Activated naive CD8-positive, alpha-beta T cell treated with anti-CD3 and anti-CD28 coated beads, Interleukin-2, amount 10 ng/mL, durations not matched to agents 7 days and 5 days (primary cell): ENCODE measurements at regions not wholly inside any gene's neighbourhood (a gene's known extent, or its start where the extent isn't known, plus 50 kb on each side); places are given as distances from the start of the nearest gene placed in this dataset.

ENCODE experiments used
- ATAC-seq: fragments of 150-1000 bp; cut with Tn5 transposase; one replicate; pipeline ENCODE4 v1.10.0; 2021; ENCODE audit warnings: low read depth, moderate library complexity
- POLR2A ChIA-PET: fragments of 350-600 bp; sonication (Branson Sonifier 250); formaldehyde crosslinking; loops from one replicate; lab custom pipeline; 2021; ENCODE audit warnings: antibody characterized with exemption; lab: Charles Lee
- DNase-seq: peaks from one replicate; pipeline ENCODE4 v3.0.0; 2021
- H3K27ac Mint-ChIP-seq: one replicate; pipeline ENCODE4 v1.8.0; 2022; ENCODE audit warnings: mild to moderate bottlenecking, mixed read lengths
- H3K27me3 Mint-ChIP-seq: one replicate; pipeline ENCODE4 v1.8.0; 2022; ENCODE audit warnings: mild to moderate bottlenecking, moderate library complexity, mixed read lengths
- H3K36me3 Mint-ChIP-seq: one replicate; pipeline ENCODE4 v1.8.0; 2021; ENCODE audit warnings: mild to moderate bottlenecking, mixed read lengths
- H3K4me1 Mint-ChIP-seq: one replicate; pipeline ENCODE4 v1.8.0; 2021; ENCODE audit warnings: mixed read lengths
- H3K4me3 Mint-ChIP-seq: one replicate; pipeline ENCODE4 v1.8.0; 2022; ENCODE audit warnings: mild to moderate bottlenecking, moderate library complexity, mixed read lengths
- H3K9me3 Mint-ChIP-seq: one replicate; pipeline ENCODE4 v1.8.0; 2021; ENCODE audit warnings: mixed read lengths

- POLR2A ChIA-PET: no interaction called here
- no peak for ATAC-seq
- Mint-ChIP-seq H3K36me3 (no peaks in the 10 kb centered on the region), H3K4me1 (no peaks in the 10 kb centered on the region), H3K27ac (no peak overlapping the region), H3K9me3 (peaks cover 3% of the 10 kb centered on the region), H3K4me3 (no peak overlapping the region), H3K27me3 (no peaks in the 10 kb centered on the region)
- no peak for DNase-seq
Observed at GRCh38 chr6:22682979-22683378, 113.6 kb downstream of the HDGFL1 start.

DNA sequence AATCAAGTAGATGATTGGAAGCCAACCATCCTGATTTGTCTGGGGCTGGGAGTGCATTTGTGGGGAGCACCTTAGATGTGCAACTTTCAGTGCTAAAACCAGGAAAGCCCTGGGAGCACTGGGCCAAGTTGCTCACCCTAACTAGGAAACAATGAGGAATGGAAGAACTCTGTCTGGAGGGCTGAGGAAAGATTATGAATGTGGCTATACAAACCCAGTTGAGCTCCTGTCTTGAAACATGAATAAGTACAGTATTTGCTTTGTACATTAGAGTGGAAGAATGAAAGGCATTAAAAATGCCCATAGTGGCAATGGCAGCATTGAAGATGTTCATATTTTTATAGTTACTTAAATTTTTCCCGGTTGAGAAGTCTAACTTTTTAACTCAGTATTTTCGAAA is 121.1 kb downstream of the HDGFL1 start:
- POLR2A ChIA-PET: no interaction called here
- peaks cover 1% of the 10 kb centered on the region for H3K9me3 Mint-ChIP-seq
- no peaks in the 10 kb centered on the region for H3K36me3 Mint-ChIP-seq
- H3K27me3 Mint-ChIP-seq: no peaks in the 10 kb centered on the region
- H3K4me3 Mint-ChIP-seq: no peak overlapping the region
- no peak for ATAC-seq
- no peak overlapping the region for H3K27ac Mint-ChIP-seq
- no peak for DNase-seq
- H3K4me1 Mint-ChIP-seq: no peaks in the 10 kb centered on the region

GRCh38 chr6:22694092-22694724 is 124.8 kb downstream of the HDGFL1 start:
- POLR2A ChIA-PET: no interaction called here
- H3K27me3 Mint-ChIP-seq: no peaks in the 10 kb centered on the region

DNA sequence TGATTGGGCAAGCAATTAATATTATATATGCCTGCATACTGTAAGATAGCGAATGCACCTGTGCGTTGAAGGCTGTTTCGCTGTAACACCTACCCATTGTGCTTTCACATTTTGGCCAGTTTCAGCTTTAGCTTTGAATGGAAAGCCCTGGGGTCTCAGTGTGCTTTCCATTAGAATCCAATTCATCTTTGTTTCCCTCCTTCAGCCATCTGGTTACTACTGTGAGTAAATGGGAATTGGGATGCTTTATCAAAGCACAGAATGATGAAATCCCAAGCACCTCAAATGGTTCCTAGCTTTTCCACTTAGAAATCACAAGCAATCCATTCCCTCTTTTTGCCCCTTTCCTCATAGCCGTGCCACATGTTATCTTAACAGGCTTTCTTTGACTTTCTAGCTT is 127.1 kb downstream of the HDGFL1 start:
- H3K27me3 Mint-ChIP-seq: no peaks in the 10 kb centered on the region
- no peak overlapping the region for H3K4me3 Mint-ChIP-seq
- ATAC-seq (no peak), DNase-seq (no peak)
- POLR2A ChIA-PET: no interaction called here
- H3K36me3 Mint-ChIP-seq: no peaks in the 10 kb centered on the region
- H3K9me3 Mint-ChIP-seq: no peaks in the 10 kb centered on the region
- no peak overlapping the region for H3K27ac Mint-ChIP-seq
- H3K4me1 Mint-ChIP-seq: no peaks in the 10 kb centered on the region

More at GRCh38 chr6:22694092-22694724, 124.8 kb downstream of the HDGFL1 start:
- ATAC-seq (no peak), DNase-seq (no peak)
- no peaks in the 10 kb centered on the region for H3K4me1 Mint-ChIP-seq
- H3K4me3 Mint-ChIP-seq: no peak overlapping the region
- H3K9me3 Mint-ChIP-seq: peaks cover 1% of the 10 kb centered on the region
- H3K27ac Mint-ChIP-seq: no peak overlapping the region
- no peaks in the 10 kb centered on the region for H3K36me3 Mint-ChIP-seq

- ATAC-seq (no peak), DNase-seq (no peak)
- Mint-ChIP-seq H3K36me3 (no peaks in the 10 kb centered on the region), H3K9me3 (no peaks in the 10 kb centered on the region), H3K4me1 (no peaks in the 10 kb centered on the region), H3K4me3 (no peak overlapping the region), H3K27ac (no peak overlapping the region), H3K27me3 (no peaks in the 10 kb centered on the region)
- POLR2A ChIA-PET: no interaction called here
Observed at GRCh38 chr6:22697306-22697705, 127.9 kb downstream of the HDGFL1 start.

DNA sequence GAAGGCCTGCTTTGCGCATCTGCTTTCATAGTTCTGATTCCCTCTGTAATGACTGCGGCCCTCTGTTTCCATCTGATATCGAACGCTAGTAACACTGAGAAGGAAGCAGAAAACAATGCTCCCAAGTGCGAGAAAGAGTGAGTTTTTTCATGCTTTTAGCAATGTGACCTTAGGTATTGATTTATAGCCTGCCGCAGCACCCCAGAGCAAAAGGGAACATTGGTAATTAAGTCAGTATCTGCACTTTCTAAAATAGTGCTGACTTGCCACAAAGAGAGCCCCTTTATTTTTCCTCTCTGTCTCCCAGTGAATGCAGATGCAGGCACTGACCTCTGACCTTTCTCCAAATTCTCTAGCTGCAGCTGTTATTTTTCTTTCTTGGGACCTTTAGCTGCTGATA is 129.8 kb downstream of the HDGFL1 start:
- Mint-ChIP-seq H3K9me3 (no peaks in the 10 kb centered on the region), H3K36me3 (no peaks in the 10 kb centered on the region), H3K4me1 (no peaks in the 10 kb centered on the region), H3K27ac (no peak overlapping the region), H3K4me3 (no peak overlapping the region), H3K27me3 (no peaks in the 10 kb centered on the region)
- POLR2A ChIA-PET: no interaction called here
- DNase-seq: no peak
- no peak for ATAC-seq

DNA sequence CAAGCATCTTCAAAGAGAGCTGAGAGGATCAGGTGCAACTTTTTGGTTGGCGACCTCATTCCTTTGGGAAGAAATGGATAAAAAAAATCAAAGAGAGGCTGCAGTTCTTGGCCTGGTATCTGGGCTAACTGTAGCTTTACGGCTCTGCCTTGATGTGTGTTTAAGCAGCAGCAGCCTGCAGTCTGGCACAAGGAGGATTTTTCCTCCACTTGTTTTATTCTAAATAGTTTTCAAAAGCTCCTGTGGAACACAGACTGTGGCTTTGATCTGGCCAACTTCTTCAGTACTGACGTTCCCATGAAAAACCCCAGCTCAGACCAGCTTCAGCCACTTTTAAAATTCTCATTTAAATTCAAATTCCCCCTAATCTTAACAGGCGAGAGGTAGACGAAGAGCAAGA is 137.3 kb downstream of the HDGFL1 start:
- H3K27ac Mint-ChIP-seq: no peak overlapping the region
- no peaks in the 10 kb centered on the region for H3K27me3 Mint-ChIP-seq
- no peak for DNase-seq
- no peaks in the 10 kb centered on the region for H3K9me3 Mint-ChIP-seq
- POLR2A ChIA-PET: no interaction called here
- H3K4me3 Mint-ChIP-seq: no peak overlapping the region
- no peaks in the 10 kb centered on the region for H3K36me3 Mint-ChIP-seq
- no peaks in the 10 kb centered on the region for H3K4me1 Mint-ChIP-seq
- ATAC-seq: no peak

DNA sequence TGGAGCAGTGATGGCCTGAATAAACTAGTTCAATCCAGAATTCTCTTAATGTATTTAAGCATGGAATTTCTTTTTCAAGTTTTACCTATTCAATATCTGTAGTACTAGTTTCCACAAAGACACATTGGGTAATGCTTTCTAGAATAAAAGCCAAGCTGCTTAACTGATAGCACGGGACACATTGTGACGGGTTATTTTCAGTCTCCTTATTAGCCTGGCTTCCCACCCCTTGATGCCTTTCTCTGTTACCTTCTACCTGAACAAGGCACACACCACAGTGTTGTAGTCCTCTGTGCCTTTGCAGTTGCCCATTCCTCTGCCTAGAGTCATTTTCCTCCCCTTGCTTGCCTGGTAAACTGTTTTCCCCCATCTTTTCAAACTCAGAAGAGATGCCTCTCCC is 139.1 kb downstream of the HDGFL1 start:
- ATAC-seq (no peak), DNase-seq (no peak)
- H3K4me3 Mint-ChIP-seq: no peak overlapping the region
- H3K4me1 Mint-ChIP-seq: no peaks in the 10 kb centered on the region
- no peak overlapping the region for H3K27ac Mint-ChIP-seq
- H3K36me3 Mint-ChIP-seq: no peaks in the 10 kb centered on the region
- H3K27me3 Mint-ChIP-seq: no peaks in the 10 kb centered on the region
- no peaks in the 10 kb centered on the region for H3K9me3 Mint-ChIP-seq
- POLR2A ChIA-PET: no interaction called here

- POLR2A ChIA-PET: no interaction called here
- Mint-ChIP-seq H3K27me3 (no peaks in the 10 kb centered on the region), H3K36me3 (no peaks in the 10 kb centered on the region), H3K27ac (no peak overlapping the region), H3K4me3 (no peak overlapping the region), H3K4me1 (no peaks in the 10 kb centered on the region), H3K9me3 (no peaks in the 10 kb centered on the region)
- DNase-seq (no peak), ATAC-seq (no peak)
Observed at GRCh38 chr6:22709803-22710202, 140.4 kb downstream of the HDGFL1 start.

DNA sequence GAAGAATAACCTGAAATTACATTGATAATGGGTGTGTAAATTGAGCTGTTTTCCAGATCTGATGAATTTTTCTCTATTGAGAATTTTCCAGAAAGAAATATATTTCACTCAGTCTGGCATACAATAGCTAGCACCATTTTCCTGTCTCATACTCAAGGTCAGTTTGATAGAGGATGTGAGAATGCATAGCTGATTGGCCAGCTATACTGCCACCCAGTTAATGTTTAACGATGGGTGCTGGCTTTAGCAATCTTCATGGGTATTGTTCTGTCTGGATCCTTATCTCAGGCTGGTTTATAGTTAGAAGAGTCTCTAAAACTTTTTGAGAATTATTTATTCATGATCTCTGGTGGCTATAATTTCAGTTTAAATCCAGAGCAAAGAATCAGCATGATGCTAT is 147.4 kb downstream of the HDGFL1 start:
- no peak overlapping the region for H3K27ac Mint-ChIP-seq
- H3K4me1 Mint-ChIP-seq: no peaks in the 10 kb centered on the region
- DNase-seq (no peak), ATAC-seq (no peak)
- peaks cover 1% of the 10 kb centered on the region for H3K9me3 Mint-ChIP-seq
- H3K36me3 Mint-ChIP-seq: no peaks in the 10 kb centered on the region
- no peaks in the 10 kb centered on the region for H3K27me3 Mint-ChIP-seq
- POLR2A ChIA-PET: no interaction called here
- no peak overlapping the region for H3K4me3 Mint-ChIP-seq

DNA sequence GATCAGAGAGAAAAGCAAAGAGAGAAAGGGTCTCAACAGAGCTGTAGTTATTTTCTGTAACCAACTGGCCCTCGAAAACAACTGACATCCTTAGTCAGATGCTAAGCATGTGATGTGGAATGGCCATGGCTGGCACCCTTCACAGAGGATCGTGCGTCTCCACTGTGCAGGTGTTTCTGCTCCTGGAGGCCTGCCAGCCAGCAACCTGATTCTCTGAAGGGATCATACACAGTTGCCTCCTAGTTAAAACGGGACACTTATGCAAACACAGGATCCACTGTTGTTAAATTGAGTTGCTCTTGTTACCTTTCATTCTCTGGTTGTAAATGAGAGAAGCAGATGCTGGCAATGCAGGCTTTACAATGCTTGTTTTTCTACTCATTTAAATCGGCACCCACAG is 148.5 kb downstream of the HDGFL1 start:
- Mint-ChIP-seq H3K27me3 (no peaks in the 10 kb centered on the region), H3K27ac (no peak overlapping the region), H3K36me3 (no peaks in the 10 kb centered on the region), H3K4me1 (no peaks in the 10 kb centered on the region), H3K4me3 (no peak overlapping the region), H3K9me3 (peaks cover 4% of the 10 kb centered on the region)
- POLR2A ChIA-PET: no interaction called here
- ATAC-seq (no peak), DNase-seq (no peak)

DNA sequence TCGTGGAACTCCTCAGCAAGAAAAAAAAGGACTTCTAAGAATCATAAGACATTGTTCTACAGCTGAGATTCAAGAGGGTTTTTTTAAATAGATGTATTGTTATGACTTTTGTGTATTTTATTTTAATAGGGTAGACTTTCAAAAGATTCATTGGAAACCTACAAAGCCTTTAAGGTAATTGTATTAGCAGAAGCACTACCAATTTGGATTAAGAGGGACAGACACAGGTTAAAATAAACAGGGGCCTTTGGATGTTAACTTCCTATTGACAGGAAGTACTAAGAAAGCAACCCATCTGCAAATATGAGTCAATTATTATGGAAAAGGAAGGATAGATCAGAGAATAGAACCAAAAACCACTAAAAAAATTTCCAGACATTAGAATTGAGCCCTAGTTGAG is 153.5 kb downstream of the HDGFL1 start:
- no peaks in the 10 kb centered on the region for H3K4me1 Mint-ChIP-seq
- no peak overlapping the region for H3K27ac Mint-ChIP-seq
- no peaks in the 10 kb centered on the region for H3K27me3 Mint-ChIP-seq
- no peak overlapping the region for H3K4me3 Mint-ChIP-seq
- peaks cover 6% of the 10 kb centered on the region for H3K9me3 Mint-ChIP-seq
- ATAC-seq: no peak
- no peak for DNase-seq
- POLR2A ChIA-PET: no interaction called here
- H3K36me3 Mint-ChIP-seq: no peaks in the 10 kb centered on the region

- Mint-ChIP-seq H3K36me3 (no peaks in the 10 kb centered on the region), H3K27ac (no peak overlapping the region), H3K9me3 (peaks cover 4% of the 10 kb centered on the region), H3K4me1 (no peaks in the 10 kb centered on the region), H3K4me3 (no peak overlapping the region), H3K27me3 (no peaks in the 10 kb centered on the region)
- DNase-seq (no peak), ATAC-seq (no peak)
- POLR2A ChIA-PET: no interaction called here
Observed at GRCh38 chr6:22726966-22727365, 157.6 kb downstream of the HDGFL1 start.

GRCh38 chr6:22727710-22728109 is 158.3 kb downstream of the HDGFL1 start:
- Mint-ChIP-seq H3K27ac (no peak overlapping the region), H3K36me3 (no peaks in the 10 kb centered on the region), H3K4me3 (no peak overlapping the region), H3K27me3 (no peaks in the 10 kb centered on the region), H3K4me1 (no peaks in the 10 kb centered on the region), H3K9me3 (peaks cover 2% of the 10 kb centered on the region)
- POLR2A ChIA-PET: no interaction called here
- no peak for ATAC-seq
- DNase-seq: no peak
